ENCODE measurements at regions not wholly inside any gene's neighbourhood (a gene's known extent, or its start where the extent isn't known, plus 50 kb on each side); places are given as distances from the start of the nearest gene placed in this dataset.

- TF ChIP-seq CTCF (conservative IDR thresholded peaks at IDR 0.05; ENCODE audit: control insufficient read depth, insufficient read depth, low read depth, low read length) = no peak
- no peak overlapping the region for H3K4me3 ChIP-seq (ENCODE audit: control insufficient read depth, low read depth, low read length)
- no peak for DNase-seq (ENCODE audit: low read depth)
Observed at GRCh38 chr16:87235810-87236515, 81.2 kb downstream of the C16orf95 start.

- DNase-seq (ENCODE audit: low read depth) = no peak
- no peak overlapping the region for H3K4me3 ChIP-seq (ENCODE audit: control insufficient read depth, low read depth, low read length)
- TF ChIP-seq CTCF (conservative IDR thresholded peaks at IDR 0.05; ENCODE audit: control insufficient read depth, insufficient read depth, low read depth, low read length) = no peak
Observed at GRCh38 chr16:87236516-87237115, 80.6 kb downstream of the C16orf95 start.

- TF ChIP-seq CTCF (conservative IDR thresholded peaks at IDR 0.05; ENCODE audit: control insufficient read depth, insufficient read depth, low read depth, low read length) = no peak
- H3K4me3 ChIP-seq (ENCODE audit: control insufficient read depth, low read depth, low read length) = no peak overlapping the region
- DNase-seq (ENCODE audit: low read depth) = no peak
Observed at GRCh38 chr16:87238361-87238715, 78.9 kb downstream of the C16orf95 start.

- H3K4me3 ChIP-seq (ENCODE audit: control insufficient read depth, low read depth, low read length) = no peak overlapping the region
- DNase-seq (ENCODE audit: low read depth) = no peak
- no peak for TF ChIP-seq CTCF (conservative IDR thresholded peaks at IDR 0.05; ENCODE audit: control insufficient read depth, insufficient read depth, low read depth, low read length)
Observed at GRCh38 chr16:87239545-87239944, 77.6 kb downstream of the C16orf95 start.

GRCh38 chr16:87240211-87241136, 76.7 kb downstream of the C16orf95 start:
- no peak overlapping the region for H3K4me3 ChIP-seq (ENCODE audit: control insufficient read depth, low read depth, low read length)
- DNase-seq (ENCODE audit: low read depth) = peak; percentile 35
- no peak for TF ChIP-seq CTCF (conservative IDR thresholded peaks at IDR 0.05; ENCODE audit: control insufficient read depth, insufficient read depth, low read depth, low read length)

GRCh38 chr16:87241137-87241771, 75.9 kb downstream of the C16orf95 start:
- no peak for TF ChIP-seq CTCF (conservative IDR thresholded peaks at IDR 0.05; ENCODE audit: control insufficient read depth, insufficient read depth, low read depth, low read length)
- no peak for DNase-seq (ENCODE audit: low read depth)
- H3K4me3 ChIP-seq (ENCODE audit: control insufficient read depth, low read depth, low read length) = no peak overlapping the region

Data from fibroblast of mammary gland (primary cell).